ENCODE measurements at regions not wholly inside any gene's neighbourhood (a gene's known extent, or its start where the extent isn't known, plus 50 kb on each side); places are given as distances from the start of the nearest gene placed in this dataset.

DNA sequence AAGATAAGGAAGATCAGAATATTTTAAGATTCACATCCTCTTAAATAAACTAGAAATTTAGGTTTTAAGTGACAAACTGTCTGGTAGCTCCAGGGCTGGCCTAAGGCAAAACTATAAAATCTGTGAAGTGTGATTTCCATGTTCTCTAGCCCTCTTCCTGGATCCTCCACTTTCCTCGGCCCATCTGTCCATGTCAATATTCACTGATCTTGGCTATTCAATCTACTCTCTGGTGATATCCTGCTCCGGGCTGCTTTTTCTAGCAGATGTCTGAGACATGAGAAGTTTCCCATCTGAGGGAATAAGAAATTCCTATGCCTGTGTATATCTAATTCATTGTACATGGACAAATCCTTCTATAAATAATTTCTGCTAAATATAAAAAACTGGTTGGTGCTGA lies 500.4 kb downstream of the GALC start:
- TF ChIP-seq, protein P1, sequence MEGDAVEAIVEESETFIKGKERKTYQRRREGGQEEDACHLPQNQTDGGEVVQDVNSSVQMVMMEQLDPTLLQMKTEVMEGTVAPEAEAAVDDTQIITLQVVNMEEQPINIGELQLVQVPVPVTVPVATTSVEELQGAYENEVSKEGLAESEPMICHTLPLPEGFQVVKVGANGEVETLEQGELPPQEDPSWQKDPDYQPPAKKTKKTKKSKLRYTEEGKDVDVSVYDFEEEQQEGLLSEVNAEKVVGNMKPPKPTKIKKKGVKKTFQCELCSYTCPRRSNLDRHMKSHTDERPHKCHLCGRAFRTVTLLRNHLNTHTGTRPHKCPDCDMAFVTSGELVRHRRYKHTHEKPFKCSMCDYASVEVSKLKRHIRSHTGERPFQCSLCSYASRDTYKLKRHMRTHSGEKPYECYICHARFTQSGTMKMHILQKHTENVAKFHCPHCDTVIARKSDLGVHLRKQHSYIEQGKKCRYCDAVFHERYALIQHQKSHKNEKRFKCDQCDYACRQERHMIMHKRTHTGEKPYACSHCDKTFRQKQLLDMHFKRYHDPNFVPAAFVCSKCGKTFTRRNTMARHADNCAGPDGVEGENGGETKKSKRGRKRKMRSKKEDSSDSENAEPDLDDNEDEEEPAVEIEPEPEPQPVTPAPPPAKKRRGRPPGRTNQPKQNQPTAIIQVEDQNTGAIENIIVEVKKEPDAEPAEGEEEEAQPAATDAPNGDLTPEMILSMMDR (conservative IDR thresholded peaks at IDR 0.05; ENCODE audit: low read depth, low read length), result no peak
- no peak for DNase-seq (ENCODE audit: low read depth)
- no peak overlapping the region for H3K4me3 ChIP-seq (ENCODE audit: low read depth, low read length)

DNA sequence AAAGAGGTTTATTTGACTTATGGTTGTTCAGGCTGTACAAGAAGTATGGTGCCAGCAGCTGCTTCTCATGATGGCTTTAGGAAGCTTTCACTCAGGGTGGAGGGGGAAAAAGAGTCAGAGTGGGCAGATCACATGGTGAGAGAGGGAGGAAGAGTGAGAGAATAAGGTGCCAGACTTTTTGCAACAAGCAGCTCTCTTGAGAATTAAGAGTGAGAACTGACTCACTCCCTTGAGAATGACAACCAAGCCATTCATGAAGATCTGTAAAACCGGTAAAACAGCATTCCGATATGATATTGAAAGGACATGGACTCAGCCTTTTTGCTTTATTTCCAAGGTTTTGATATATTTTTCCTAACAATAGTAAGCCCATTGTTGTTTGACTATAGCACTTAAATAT lies 501.2 kb downstream of the GALC start:
- DNase-seq (ENCODE audit: low read depth), result no peak
- TF ChIP-seq, protein P1 (conservative IDR thresholded peaks at IDR 0.05; ENCODE audit: low read depth, low read length), result no peak
- no peak overlapping the region for H3K4me3 ChIP-seq (ENCODE audit: low read depth, low read length)

DNA sequence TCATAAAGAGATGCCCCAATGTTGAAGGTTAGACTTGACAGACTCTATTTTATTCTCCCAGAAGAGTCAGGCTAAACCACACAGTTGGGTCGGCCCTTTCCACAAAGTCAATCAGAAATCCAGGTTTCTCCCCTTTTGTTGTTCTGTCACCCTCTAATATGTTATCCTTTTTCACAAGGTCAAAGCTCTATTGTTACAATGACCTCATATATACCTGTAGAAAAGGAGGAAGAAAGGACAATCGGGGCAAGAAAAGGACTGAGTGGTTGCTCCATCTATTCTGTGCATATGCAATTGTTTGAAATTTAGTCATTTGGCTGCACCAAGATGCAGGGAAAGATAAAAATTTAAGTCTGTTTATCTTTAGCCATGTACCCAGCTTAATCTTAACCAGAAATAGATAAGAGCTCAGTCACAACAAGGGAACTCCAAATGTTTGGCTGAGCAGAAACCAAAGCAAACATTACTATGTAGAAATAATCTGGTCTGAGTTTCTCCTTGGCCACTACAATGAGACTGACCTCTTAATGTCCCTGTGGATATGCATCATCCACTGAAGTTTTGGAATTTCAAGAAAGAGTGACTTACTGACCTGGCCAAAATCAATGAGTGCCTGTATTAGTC lies 503.7 kb downstream of the GALC start:
- TF ChIP-seq, protein P1 (conservative IDR thresholded peaks at IDR 0.05; ENCODE audit: low read depth, low read length), result no peak
- H3K4me3 ChIP-seq (ENCODE audit: low read depth, low read length), result no peak overlapping the region
- DNase-seq (ENCODE audit: low read depth), result no peak

DNA sequence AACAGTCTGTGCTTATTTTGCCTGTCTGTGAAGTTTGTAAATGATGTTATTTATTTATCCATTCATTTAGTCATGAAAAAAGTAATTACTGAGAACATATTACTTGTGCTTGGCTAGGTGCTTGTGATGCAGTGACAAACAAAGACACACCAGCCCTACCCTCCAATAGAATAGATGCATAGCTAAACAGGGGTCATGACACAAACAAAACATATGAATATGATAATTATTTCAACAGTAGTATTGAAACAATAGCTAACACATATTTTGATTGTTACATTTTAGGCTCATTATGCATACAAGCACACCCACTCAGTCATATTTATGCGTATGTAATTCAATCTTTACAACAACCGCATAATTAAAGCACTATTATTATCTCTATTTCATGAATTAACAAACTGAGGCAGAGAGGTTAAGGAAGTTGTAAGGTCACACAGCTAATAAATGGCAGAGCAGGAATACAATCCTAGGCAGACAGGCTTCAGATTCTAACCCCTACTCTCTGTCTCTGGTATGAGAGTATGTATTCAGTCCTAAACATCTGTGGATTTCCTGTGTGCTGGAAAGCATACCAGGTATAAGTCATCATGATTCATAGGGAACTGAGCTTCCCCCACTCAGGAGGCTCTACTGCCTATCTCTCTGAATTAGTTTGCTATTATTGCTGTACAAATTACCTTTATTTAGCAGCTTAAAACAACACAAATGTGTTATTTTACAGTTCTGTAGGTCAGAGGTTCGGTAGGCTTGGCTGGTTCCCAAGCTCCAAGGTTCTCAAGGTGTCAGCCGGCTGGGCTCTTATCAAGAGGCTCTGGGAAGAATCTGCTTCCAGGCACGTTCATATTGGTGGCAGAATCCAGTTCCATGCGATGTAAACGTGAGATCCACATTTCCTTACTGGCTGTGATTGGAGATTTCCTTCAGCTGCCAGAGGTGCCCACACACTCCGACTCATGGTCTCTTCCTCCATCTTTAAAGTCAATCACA lies 509.4 kb downstream of the GALC start:
- TF ChIP-seq, protein P1 (conservative IDR thresholded peaks at IDR 0.05; ENCODE audit: low read depth, low read length), result no peak
- no peak for DNase-seq (ENCODE audit: low read depth)
- no peak overlapping the region for H3K4me3 ChIP-seq (ENCODE audit: low read depth, low read length)

DNA sequence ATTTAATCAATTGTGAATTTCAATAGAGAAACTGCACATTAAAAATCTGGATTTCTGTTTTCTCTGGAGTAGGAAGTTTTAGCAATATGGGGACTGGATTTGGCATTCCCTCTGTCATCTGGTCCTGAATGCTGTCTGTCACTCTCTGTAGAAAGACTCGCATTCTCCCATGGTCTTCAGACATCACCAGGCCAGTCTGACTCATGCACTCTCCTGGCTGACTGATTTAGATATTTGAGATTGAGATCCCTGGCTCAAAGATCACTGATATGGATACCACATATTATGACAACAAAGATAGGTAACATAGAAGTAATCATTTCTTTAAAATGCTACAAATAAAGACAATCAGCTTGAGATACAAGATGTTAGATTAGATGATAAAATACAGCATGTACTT lies 524.5 kb downstream of the GALC start:
- no peak overlapping the region for H3K4me3 ChIP-seq (ENCODE audit: low read depth, low read length)
- DNase-seq (ENCODE audit: low read depth), result no peak
- TF ChIP-seq, protein P1 (conservative IDR thresholded peaks at IDR 0.05; ENCODE audit: low read depth, low read length), result no peak

DNA sequence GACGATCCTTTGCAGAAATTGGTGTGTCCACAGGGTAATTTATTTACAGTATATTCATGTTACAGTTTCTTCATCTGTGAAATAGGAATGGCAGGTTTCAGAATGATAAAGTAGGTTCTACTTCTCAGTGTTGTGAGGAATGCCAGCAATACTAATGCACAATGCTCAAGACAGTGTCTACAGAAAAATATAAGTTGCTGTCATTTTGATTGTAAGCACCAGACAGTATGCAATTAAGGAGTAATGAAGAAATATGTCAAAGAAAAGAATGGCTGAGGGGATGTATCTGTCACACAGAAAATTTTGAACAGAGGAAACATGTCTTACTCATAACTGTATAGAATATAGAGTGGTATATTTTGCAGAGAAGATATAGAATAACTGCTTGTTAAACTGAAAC lies 525.4 kb downstream of the GALC start:
- no peak overlapping the region for H3K4me3 ChIP-seq (ENCODE audit: low read depth, low read length)
- TF ChIP-seq, protein P1 (conservative IDR thresholded peaks at IDR 0.05; ENCODE audit: low read depth, low read length), result no peak

More for the DNA sequence above, 525.4 kb downstream of the GALC start:
- no peak for DNase-seq (ENCODE audit: low read depth)
